ENCODE measurements at regions not wholly inside any gene's neighbourhood (a gene's known extent, or its start where the extent isn't known, plus 50 kb on each side); places are given as distances from the start of the nearest gene placed in this dataset.

DNA sequence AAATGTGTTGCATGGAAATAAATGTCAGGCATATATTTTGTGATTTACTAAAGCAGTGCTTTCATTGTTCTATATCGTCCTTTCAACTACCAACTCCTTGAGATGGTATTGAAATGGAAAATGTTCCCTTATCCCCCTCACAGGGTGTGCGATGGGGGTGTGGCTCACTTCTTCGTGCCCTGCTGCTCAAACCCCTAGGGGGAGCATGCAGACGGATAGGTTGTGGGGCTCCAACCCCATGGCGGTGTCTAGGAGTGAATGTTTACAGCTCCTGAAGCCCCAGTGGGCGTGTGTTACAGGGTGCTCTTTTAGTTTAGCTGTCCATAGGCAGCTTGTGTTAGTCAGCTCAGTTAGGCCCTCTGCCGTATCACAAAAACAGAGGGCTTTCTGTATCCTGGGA, 287.7 kb upstream of the EMCN start:
- Histone ChIP-seq H4K20me1 (ENCODE audit: insufficient read depth, low read length) (no peaks in the 10 kb centered on the region), H2BK20ac (ENCODE audit: low read depth, low read length) (no peak overlapping the region), H2AFZ (replicated peaks; ENCODE audit: low read length, poor library complexity) (no peak overlapping the region), H2BK5ac (ENCODE audit: low read depth, low read length, poor library complexity, severe bottlenecking) (no peak overlapping the region), H4K5ac (ENCODE audit: low read depth, low read length) (no peak overlapping the region), H3K27ac (ENCODE audit: insufficient read depth, low read length) (no peak overlapping the region), H3K27me3 (ENCODE audit: control insufficient read depth, insufficient read depth, low read length) (no peaks in the 10 kb centered on the region), H3K56ac (ENCODE audit: extremely low read depth, insufficient read depth, low read length) (no peak overlapping the region), H3K9me1 (ENCODE audit: insufficient read depth, low read length) (no peaks in the 10 kb centered on the region), H3K79me1 (ENCODE audit: low read depth in 1 of 2, low read length in 2 of 2) (no peaks in the 10 kb centered on the region), H4K8ac (ENCODE audit: low read depth in 2 of 2, low read length in 2 of 2) (no peak overlapping the region), H2BK15ac (ENCODE audit: low read depth, low read length) (no peak overlapping the region), H3K4me2 (ENCODE audit: low read depth, low read length) (no peak overlapping the region), H4K91ac (ENCODE audit: insufficient read depth, low read depth, low read length) (no peak overlapping the region), H2AK9ac (replicated peaks; ENCODE audit: low read depth, low read length, poor library complexity) (no peak overlapping the region), H3K9ac (ENCODE audit: low read depth, low read length) (no peak overlapping the region), H2AK5ac (ENCODE audit: low read depth, low read length) (no peak overlapping the region), H3K4me3 (ENCODE audit: insufficient read depth, low read depth, low read length) (no peak overlapping the region), H2BK120ac (ENCODE audit: low read depth, low read length) (no peak overlapping the region), H3K14ac (replicated peaks; ENCODE audit: low read depth, low read length) (no peak overlapping the region), H3K4me1 (ENCODE audit: control insufficient read depth, insufficient read depth, low read length) (no peaks in the 10 kb centered on the region), H3K18ac (ENCODE audit: low read depth, low read length) (no peak overlapping the region), H3K4ac (ENCODE audit: low read depth, low read length) (no peak overlapping the region), H3K23ac (ENCODE audit: low read depth, low read length) (no peak overlapping the region), H3K9me3 (ENCODE audit: control insufficient read depth, insufficient read depth, low read length) (peaks cover 2% of the 10 kb centered on the region; the same call in 1 of the 2 replicates), H3K36me3 (ENCODE audit: control insufficient read depth, insufficient read depth, low read length) (no peaks in the 10 kb centered on the region)
- dilution Hi-C loops (cut with HindIII; ENCODE audit: low sequenced_read_pairs, unreplicated experiment) = no loop called here
- no peak for DNase-seq
- no peak for ATAC-seq (ENCODE audit: low read depth)
- in situ Hi-C loops (cut with MboI; ENCODE audit: low sequenced_read_pairs) = no loop called here
- TF ChIP-seq RFX5 (IDR thresholded peaks at IDR 0.05; ENCODE audit: low read depth, low read length) = no peak
- no peak for TF ChIP-seq RAD21 (IDR thresholded peaks at IDR 0.05; ENCODE audit: low read length)
- TF ChIP-seq CHD1 (IDR thresholded peaks at IDR 0.05; ENCODE audit: low read depth, low read length) = no peak
- TF ChIP-seq, protein P1, sequence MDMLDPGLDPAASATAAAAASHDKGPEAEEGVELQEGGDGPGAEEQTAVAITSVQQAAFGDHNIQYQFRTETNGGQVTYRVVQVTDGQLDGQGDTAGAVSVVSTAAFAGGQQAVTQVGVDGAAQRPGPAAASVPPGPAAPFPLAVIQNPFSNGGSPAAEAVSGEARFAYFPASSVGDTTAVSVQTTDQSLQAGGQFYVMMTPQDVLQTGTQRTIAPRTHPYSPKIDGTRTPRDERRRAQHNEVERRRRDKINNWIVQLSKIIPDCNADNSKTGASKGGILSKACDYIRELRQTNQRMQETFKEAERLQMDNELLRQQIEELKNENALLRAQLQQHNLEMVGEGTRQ (IDR thresholded peaks at IDR 0.05; ENCODE audit: low read depth, low read length) = no peak
- TF ChIP-seq SMC3 (IDR thresholded peaks at IDR 0.05; ENCODE audit: low read depth, low read length) = no peak
- no peak for TF ChIP-seq NFE2L2 (IDR thresholded peaks at IDR 0.05; ENCODE audit: low read depth, low read length)
- TF ChIP-seq, protein P2, sequence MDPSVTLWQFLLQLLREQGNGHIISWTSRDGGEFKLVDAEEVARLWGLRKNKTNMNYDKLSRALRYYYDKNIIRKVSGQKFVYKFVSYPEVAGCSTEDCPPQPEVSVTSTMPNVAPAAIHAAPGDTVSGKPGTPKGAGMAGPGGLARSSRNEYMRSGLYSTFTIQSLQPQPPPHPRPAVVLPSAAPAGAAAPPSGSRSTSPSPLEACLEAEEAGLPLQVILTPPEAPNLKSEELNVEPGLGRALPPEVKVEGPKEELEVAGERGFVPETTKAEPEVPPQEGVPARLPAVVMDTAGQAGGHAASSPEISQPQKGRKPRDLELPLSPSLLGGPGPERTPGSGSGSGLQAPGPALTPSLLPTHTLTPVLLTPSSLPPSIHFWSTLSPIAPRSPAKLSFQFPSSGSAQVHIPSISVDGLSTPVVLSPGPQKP (IDR thresholded peaks at IDR 0.05; ENCODE audit: borderline replicate concordance, low read depth, low read length) = no peak
- no peak for TF ChIP-seq MAFK (IDR thresholded peaks at IDR 0.05; ENCODE audit: low read depth, low read length)
- TF ChIP-seq BHLHE40 (IDR thresholded peaks at IDR 0.05; ENCODE audit: low read depth, low read length) = no peak
- TF ChIP-seq POLR2A (IDR thresholded peaks at IDR 0.05; ENCODE audit: low read depth, low read length) = no peak
- no peak for TF ChIP-seq MAZ (IDR thresholded peaks at IDR 0.05; ENCODE audit: borderline replicate concordance, low read depth, low read length)
- TF ChIP-seq CEBPB (IDR thresholded peaks at IDR 0.05; ENCODE audit: low read depth, low read length) = no peak
- TF ChIP-seq, protein P3, sequence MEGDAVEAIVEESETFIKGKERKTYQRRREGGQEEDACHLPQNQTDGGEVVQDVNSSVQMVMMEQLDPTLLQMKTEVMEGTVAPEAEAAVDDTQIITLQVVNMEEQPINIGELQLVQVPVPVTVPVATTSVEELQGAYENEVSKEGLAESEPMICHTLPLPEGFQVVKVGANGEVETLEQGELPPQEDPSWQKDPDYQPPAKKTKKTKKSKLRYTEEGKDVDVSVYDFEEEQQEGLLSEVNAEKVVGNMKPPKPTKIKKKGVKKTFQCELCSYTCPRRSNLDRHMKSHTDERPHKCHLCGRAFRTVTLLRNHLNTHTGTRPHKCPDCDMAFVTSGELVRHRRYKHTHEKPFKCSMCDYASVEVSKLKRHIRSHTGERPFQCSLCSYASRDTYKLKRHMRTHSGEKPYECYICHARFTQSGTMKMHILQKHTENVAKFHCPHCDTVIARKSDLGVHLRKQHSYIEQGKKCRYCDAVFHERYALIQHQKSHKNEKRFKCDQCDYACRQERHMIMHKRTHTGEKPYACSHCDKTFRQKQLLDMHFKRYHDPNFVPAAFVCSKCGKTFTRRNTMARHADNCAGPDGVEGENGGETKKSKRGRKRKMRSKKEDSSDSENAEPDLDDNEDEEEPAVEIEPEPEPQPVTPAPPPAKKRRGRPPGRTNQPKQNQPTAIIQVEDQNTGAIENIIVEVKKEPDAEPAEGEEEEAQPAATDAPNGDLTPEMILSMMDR (conservative IDR thresholded peaks at IDR 0.05; ENCODE audit: low read depth, low read length) = no peak
- no peak for TF ChIP-seq RCOR1 (IDR thresholded peaks at IDR 0.05; ENCODE audit: insufficient replicate concordance, low read length)
- TF ChIP-seq FOS (IDR thresholded peaks at IDR 0.05; ENCODE audit: low read depth, low read length) = no peak
- BruUV-seq (replicated peaks) = no TSS peak
- CTCF ChIA-PET = no interaction called here
- WGBS, 2 experiments (ENCODE audit: extremely low coverage in 2 of 2, insufficient read length in 1 of 2) = 42% methylated on average over 5 of the region's 7 CpGs; no CpG with 5 or more reads in 1 of the 2 experiments
- intact Hi-C loops (cut with micrococcal nuclease) = no loop called here
- POLR2A ChIA-PET (ENCODE audit: unreplicated experiment) = no interaction called here

All from IMR-90 (cell line).